H1 (cell line): ENCODE measurements at regions not wholly inside any gene's neighbourhood (a gene's known extent, or its start where the extent isn't known, plus 50 kb on each side); places are given as distances from the start of the nearest gene placed in this dataset.

Experiments used
- SIRT6 ChIP-seq: IDR thresholded peaks from one replicate; pipeline ENCODE4 v1.7.1; 2012; ENCODE audit warnings: low read length, inconsistent platforms
- TF ChIP-seq, protein P1 (sequence below): IDR thresholded peaks from 2 replicates; pipeline ENCODE4 v1.6.1; 2011; ENCODE audit warnings: low read length, improper control_type of control experiment

DNA sequence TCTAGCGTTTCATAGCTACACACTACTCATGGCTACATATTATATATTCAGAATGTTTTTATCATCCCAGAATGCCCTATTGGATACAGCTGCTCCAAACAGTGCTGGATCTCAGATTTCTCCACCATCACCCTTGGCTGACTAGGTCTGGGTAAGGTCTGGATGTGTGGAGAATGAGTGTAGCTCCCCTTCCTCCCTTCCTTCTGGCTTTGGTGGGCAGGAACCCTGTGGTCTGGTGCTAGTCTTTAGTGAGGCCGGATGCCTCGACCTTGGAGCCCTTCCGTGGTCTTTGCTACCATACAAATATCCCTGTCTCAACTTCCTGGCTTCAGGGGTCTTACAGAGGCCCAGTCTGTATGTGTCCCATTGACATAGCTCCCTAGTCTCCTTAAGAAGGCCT lies 52.1 kb upstream of the KDR start (continued):
- no peak for TF ChIP-seq SIRT6
- TF ChIP-seq, protein P1, sequence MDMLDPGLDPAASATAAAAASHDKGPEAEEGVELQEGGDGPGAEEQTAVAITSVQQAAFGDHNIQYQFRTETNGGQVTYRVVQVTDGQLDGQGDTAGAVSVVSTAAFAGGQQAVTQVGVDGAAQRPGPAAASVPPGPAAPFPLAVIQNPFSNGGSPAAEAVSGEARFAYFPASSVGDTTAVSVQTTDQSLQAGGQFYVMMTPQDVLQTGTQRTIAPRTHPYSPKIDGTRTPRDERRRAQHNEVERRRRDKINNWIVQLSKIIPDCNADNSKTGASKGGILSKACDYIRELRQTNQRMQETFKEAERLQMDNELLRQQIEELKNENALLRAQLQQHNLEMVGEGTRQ = no peak
